ENCODE measurements at regions not wholly inside any gene's neighbourhood (a gene's known extent, or its start where the extent isn't known, plus 50 kb on each side); places are given as distances from the start of the nearest gene placed in this dataset.

DNA sequence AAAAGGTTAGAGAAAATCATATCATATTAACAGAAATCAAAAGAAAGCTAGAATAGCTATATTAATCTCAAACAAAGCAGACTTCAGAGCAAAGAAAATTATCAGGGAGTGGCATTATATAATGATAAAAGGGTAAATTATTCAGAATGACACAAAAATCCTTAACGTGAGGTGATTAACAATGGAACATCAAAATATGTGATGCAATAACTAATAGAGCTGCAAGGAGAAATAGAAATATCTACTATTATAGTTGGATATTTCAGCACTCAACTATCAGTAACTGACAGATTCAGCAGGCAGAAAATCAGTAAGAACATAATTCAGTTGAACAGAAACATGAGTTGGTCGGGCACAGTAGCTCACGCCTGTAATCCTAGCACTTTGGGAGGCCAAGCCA is 275.1 kb upstream of the FSIP2 start:
- no peaks in the 10 kb centered on the region for H3K4me1 ChIP-seq (ENCODE audit: insufficient read depth)
- no peak for TF ChIP-seq EZH2phosphoT487 (IDR thresholded peaks at IDR 0.05; ENCODE audit: low read depth, severe bottlenecking, unreplicated experiment)
- TF ChIP-seq CTCF (IDR thresholded peaks at IDR 0.05; ENCODE audit: poor library complexity): no peak
- TF ChIP-seq EZH2 (IDR thresholded peaks at IDR 0.05; ENCODE audit: borderline replicate concordance): no peak
- no peaks in the 10 kb centered on the region for H3K79me2 ChIP-seq
- no peaks in the 10 kb centered on the region for H4K20me1 ChIP-seq (ENCODE audit: insufficient read depth, poor library complexity, severe bottlenecking)
- no peak for DNase-seq (ENCODE audit: low spot score)
- WGBS (ENCODE audit: low lambda C conversion rate, missing lambda C conversion rate): 85% methylated on average over 3 of the region's 3 CpGs
- no peak overlapping the region for H3K4me2 ChIP-seq
- no peak overlapping the region for H2AFZ ChIP-seq
- H3K9me2 ChIP-seq (replicated peaks; ENCODE audit: insufficient read depth): no peaks in the 10 kb centered on the region
- H3K36me3 ChIP-seq (replicated peaks; ENCODE audit: insufficient read depth, low read depth): no peaks in the 10 kb centered on the region
- H3K27ac ChIP-seq: no peak overlapping the region
- H3K4me3 ChIP-seq: no peak overlapping the region
- H3K9me3 ChIP-seq (ENCODE audit: low read depth): no peaks in the 10 kb centered on the region
- no peaks in the 10 kb centered on the region for H3K27me3 ChIP-seq

DNA sequence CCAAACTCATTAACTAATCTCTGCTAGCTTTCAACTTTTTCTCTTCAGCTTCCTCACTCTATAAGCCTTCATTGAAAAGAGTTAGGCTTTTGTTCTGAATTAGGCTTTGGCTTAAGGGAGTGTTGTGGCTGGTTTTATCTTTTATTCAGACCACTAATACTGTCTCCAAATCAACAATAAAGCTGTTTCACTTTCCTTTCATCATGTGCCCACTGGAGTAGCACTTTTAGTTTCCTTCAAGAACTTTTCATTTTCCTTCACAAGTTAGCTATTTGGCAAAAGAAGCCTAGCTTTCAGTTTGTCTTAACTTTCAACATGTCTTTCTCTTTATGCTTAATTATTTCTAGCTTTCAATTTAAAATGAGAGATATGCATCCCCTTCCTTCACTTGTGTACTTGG is 271.7 kb upstream of the FSIP2 start:
- H3K9me3 ChIP-seq (ENCODE audit: low read depth): no peaks in the 10 kb centered on the region
- H3K9me2 ChIP-seq (replicated peaks; ENCODE audit: insufficient read depth): no peaks in the 10 kb centered on the region
- no peak overlapping the region for H3K4me3 ChIP-seq
- no peak overlapping the region for H3K4me2 ChIP-seq
- H3K27me3 ChIP-seq: no peaks in the 10 kb centered on the region
- DNase-seq (ENCODE audit: low spot score): no peak
- TF ChIP-seq EZH2 (IDR thresholded peaks at IDR 0.05; ENCODE audit: borderline replicate concordance): no peak
- TF ChIP-seq CTCF (IDR thresholded peaks at IDR 0.05; ENCODE audit: poor library complexity): no peak
- no peak for TF ChIP-seq EZH2phosphoT487 (IDR thresholded peaks at IDR 0.05; ENCODE audit: low read depth, severe bottlenecking, unreplicated experiment)
- H3K27ac ChIP-seq: no peak overlapping the region
- no peaks in the 10 kb centered on the region for H3K4me1 ChIP-seq (ENCODE audit: insufficient read depth)
- H4K20me1 ChIP-seq (ENCODE audit: insufficient read depth, poor library complexity, severe bottlenecking): no peaks in the 10 kb centered on the region
- no peaks in the 10 kb centered on the region for H3K36me3 ChIP-seq (replicated peaks; ENCODE audit: insufficient read depth, low read depth)
- no peaks in the 10 kb centered on the region for H3K79me2 ChIP-seq
- no peak overlapping the region for H2AFZ ChIP-seq

DNA sequence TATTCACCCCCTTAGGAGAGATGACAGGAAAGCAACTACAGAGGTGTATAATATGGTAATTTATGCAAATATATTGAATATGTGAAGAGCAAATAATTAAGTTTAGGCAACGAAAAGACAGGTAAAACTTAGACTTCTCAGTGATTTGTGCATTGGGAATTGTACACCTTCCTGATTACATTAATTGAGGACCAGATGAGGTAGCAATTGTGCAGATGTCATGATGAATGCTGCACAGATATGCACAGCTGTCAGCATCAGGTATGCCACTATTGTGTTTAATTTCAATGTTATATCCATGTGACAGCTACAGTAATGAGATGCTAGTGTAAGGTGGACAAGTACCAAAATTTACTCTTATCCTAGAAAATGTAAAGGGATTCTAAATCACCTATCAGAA is 267.2 kb upstream of the FSIP2 start:
- Histone ChIP-seq H2AFZ (no peak overlapping the region), H3K9me3 (ENCODE audit: low read depth) (no peaks in the 10 kb centered on the region), H3K9me2 (replicated peaks; ENCODE audit: insufficient read depth) (no peaks in the 10 kb centered on the region), H3K36me3 (replicated peaks; ENCODE audit: insufficient read depth, low read depth) (no peaks in the 10 kb centered on the region), H4K20me1 (ENCODE audit: insufficient read depth, poor library complexity, severe bottlenecking) (no peaks in the 10 kb centered on the region), H3K27me3 (no peaks in the 10 kb centered on the region), H3K79me2 (no peaks in the 10 kb centered on the region), H3K4me1 (ENCODE audit: insufficient read depth) (no peaks in the 10 kb centered on the region), H3K4me3 (no peak overlapping the region), H3K27ac (no peak overlapping the region), H3K4me2 (no peak overlapping the region)
- no peak for DNase-seq (ENCODE audit: low spot score)
- TF ChIP-seq EZH2phosphoT487 (IDR thresholded peaks at IDR 0.05; ENCODE audit: low read depth, severe bottlenecking, unreplicated experiment) (no peak), CTCF (IDR thresholded peaks at IDR 0.05; ENCODE audit: poor library complexity) (no peak), EZH2 (IDR thresholded peaks at IDR 0.05; ENCODE audit: borderline replicate concordance) (no peak)
- WGBS (ENCODE audit: low lambda C conversion rate, missing lambda C conversion rate): 85% methylated on average over 1 of the region's 1 CpG

DNA sequence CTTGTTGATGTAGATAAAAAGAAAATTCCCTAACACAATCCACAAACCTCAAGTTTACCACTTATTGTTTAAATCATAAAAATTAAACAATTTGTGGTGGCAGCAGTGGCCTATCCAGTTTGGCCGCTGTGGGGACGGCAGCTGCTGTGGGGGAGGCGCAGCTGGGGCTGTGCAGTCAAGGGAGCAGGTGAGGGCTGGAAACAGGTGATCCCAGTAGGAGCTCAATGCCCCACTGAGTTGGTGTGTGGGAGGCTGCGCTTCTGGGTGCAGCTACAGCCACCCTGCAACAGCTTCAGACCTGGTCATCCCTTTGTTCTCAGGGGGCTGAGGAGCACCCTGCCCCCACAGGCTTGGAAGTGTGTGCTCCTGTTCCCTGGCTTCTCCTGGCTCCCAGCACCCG is 266.0 kb upstream of the FSIP2 start:
- H3K4me2 ChIP-seq: no peak overlapping the region
- H2AFZ ChIP-seq: no peak overlapping the region
- no peak overlapping the region for H3K27ac ChIP-seq
- TF ChIP-seq EZH2phosphoT487 (IDR thresholded peaks at IDR 0.05; ENCODE audit: low read depth, severe bottlenecking, unreplicated experiment) (no peak), EZH2 (IDR thresholded peaks at IDR 0.05; ENCODE audit: borderline replicate concordance) (no peak), CTCF (IDR thresholded peaks at IDR 0.05; ENCODE audit: poor library complexity) (no peak)
- no peaks in the 10 kb centered on the region for H3K36me3 ChIP-seq (replicated peaks; ENCODE audit: insufficient read depth, low read depth)
- no peaks in the 10 kb centered on the region for H3K9me2 ChIP-seq (replicated peaks; ENCODE audit: insufficient read depth)
- no peaks in the 10 kb centered on the region for H3K27me3 ChIP-seq
- no peaks in the 10 kb centered on the region for H4K20me1 ChIP-seq (ENCODE audit: insufficient read depth, poor library complexity, severe bottlenecking)
- DNase-seq (ENCODE audit: low spot score): no peak
- H3K4me3 ChIP-seq: no peak overlapping the region
- 94% methylated on average over 5 of the region's 5 CpGs for WGBS (ENCODE audit: low lambda C conversion rate, missing lambda C conversion rate)
- no peaks in the 10 kb centered on the region for H3K9me3 ChIP-seq (ENCODE audit: low read depth)
- H3K79me2 ChIP-seq: no peaks in the 10 kb centered on the region
- H3K4me1 ChIP-seq (ENCODE audit: insufficient read depth): no peaks in the 10 kb centered on the region

Data from hepatocyte (in vitro differentiated cells).